IMR-90 (cell line): ENCODE measurements at regions not wholly inside any gene's neighbourhood (a gene's known extent, or its start where the extent isn't known, plus 50 kb on each side); places are given as distances from the start of the nearest gene placed in this dataset.

Experiments
- ATAC-seq: fragments of 200-7000 bp; cut with Tn5 transposase; 2 replicates; pipeline ENCODE4 v1.9.1; 2020; ENCODE audit warnings: low read depth, mild to moderate bottlenecking, moderate library complexity
- BruUV-seq: library from RNA; stranded (reverse); fragments of 400-500 nt; replicated peaks from 2 replicates; lab custom pipeline; 2021; lab: Mats Ljungman, UMichigan
- CTCF ChIA-PET: fragments of 300-600 bp; formaldehyde crosslinking; extraction: SDS; loops from one replicate; lab custom pipeline; 2021; ENCODE audit warnings: antibody characterized with exemption; lab: Yijun Ruan, JAX
- POLR2A ChIA-PET: fragments of 300-600 bp; sonication (Branson Sonifier 250); formaldehyde crosslinking; loops from one replicate; lab custom pipeline; 2022; ENCODE audit warnings: antibody characterized with exemption; ENCODE audit not compliant: unreplicated experiment; lab: Charles Lee
- DNase-seq: peaks from one replicate; pipeline ENCODE4 v3.0.0; 2013
- H2AFZ ChIP-seq: replicated peaks from 2 replicates; pipeline ENCODE3; 2013; ENCODE audit warnings: low read length, mild to moderate bottlenecking; ENCODE audit not compliant: poor library complexity
- H2AK5ac ChIP-seq: 2 replicates; pipeline ENCODE4 v1.6.1; 2013; ENCODE audit warnings: low read depth, low read length, inconsistent platforms
- H2AK9ac ChIP-seq: replicated peaks from 2 replicates; pipeline ENCODE3; 2013; ENCODE audit warnings: mild to moderate bottlenecking, low read depth, low read length, moderate library complexity; ENCODE audit not compliant: poor library complexity
- H2BK120ac ChIP-seq: 2 replicates; pipeline ENCODE4 v1.6.1; 2013; ENCODE audit warnings: low read depth, low read length, inconsistent platforms
- H2BK15ac ChIP-seq: 3 replicates; pipeline ENCODE4 v1.6.1; 2013; ENCODE audit warnings: low read depth, low read length, inconsistent platforms
- H2BK20ac ChIP-seq: 2 replicates; pipeline ENCODE4 v1.6.1; 2013; ENCODE audit warnings: low read depth, mild to moderate bottlenecking, inconsistent platforms, low read length, moderate library complexity
- H2BK5ac ChIP-seq: 2 replicates; pipeline ENCODE4 v1.6.1; 2013; ENCODE audit warnings: mild to moderate bottlenecking, low read depth, low read length, inconsistent platforms; ENCODE audit not compliant: poor library complexity, severe bottlenecking
- H3K14ac ChIP-seq: replicated peaks from 2 replicates; pipeline ENCODE4 v1.6.1; 2013; ENCODE audit warnings: low read depth, low read length, inconsistent platforms
- H3K18ac ChIP-seq: 2 replicates; pipeline ENCODE4 v1.6.1; 2013; ENCODE audit warnings: low read depth, low read length, control low read depth
- H3K23ac ChIP-seq: 2 replicates; pipeline ENCODE4 v1.6.1; 2013; ENCODE audit warnings: low read depth, low read length, inconsistent platforms
- H3K27ac ChIP-seq: 2 replicates; pipeline ENCODE4 v1.5.1; 2013; ENCODE audit warnings: mild to moderate bottlenecking, control low read depth, low read length; ENCODE audit not compliant: insufficient read depth
- H3K27me3 ChIP-seq: 2 replicates; pipeline ENCODE4 v1.6.1; 2013; ENCODE audit warnings: low read length; ENCODE audit not compliant: control insufficient read depth, insufficient read depth
- H3K36me3 ChIP-seq: 2 replicates; pipeline ENCODE4 v1.6.1; 2013; ENCODE audit warnings: low read length, mixed read lengths; ENCODE audit not compliant: control insufficient read depth, insufficient read depth
- H3K4ac ChIP-seq: 2 replicates; pipeline ENCODE4 v1.6.1; 2013; ENCODE audit warnings: low read depth, low read length, inconsistent platforms
- H3K4me1 ChIP-seq: 2 replicates; pipeline ENCODE4 v1.6.1; 2013; ENCODE audit warnings: low read length, mixed read lengths; ENCODE audit not compliant: control insufficient read depth, insufficient read depth
- H3K4me2 ChIP-seq: 2 replicates; pipeline ENCODE4 v1.6.1; 2013; ENCODE audit warnings: low read depth, mild to moderate bottlenecking, control low read depth, low read length, moderate library complexity
- H3K4me3 ChIP-seq: 2 replicates; pipeline ENCODE4 v1.5.1; 2013; ENCODE audit warnings: low read depth, mild to moderate bottlenecking, control low read depth, low read length, moderate library complexity; ENCODE audit not compliant: insufficient read depth
- H3K56ac ChIP-seq: 2 replicates; pipeline ENCODE4 v1.6.1; 2013; ENCODE audit warnings: low read length, inconsistent platforms; ENCODE audit not compliant: insufficient read depth; ENCODE audit errors: extremely low read depth
- H3K79me1 ChIP-seq, 2 experiments: 2 replicates each; pipeline ENCODE4 v1.6.1; 2013; ENCODE audit warnings: low read length in 2 of 2, inconsistent platforms in 1 of 2, low read depth in 1 of 2
- H3K9ac ChIP-seq: 2 replicates; pipeline ENCODE4 v1.6.1; 2013; ENCODE audit warnings: low read depth, low read length, control low read depth
- H3K9me1 ChIP-seq: 2 replicates; pipeline ENCODE4 v1.6.1; 2013; ENCODE audit warnings: low read length, inconsistent platforms; ENCODE audit not compliant: insufficient read depth
- H3K9me3 ChIP-seq: 2 replicates; pipeline ENCODE4 v1.6.1; 2013; ENCODE audit warnings: low read length; ENCODE audit not compliant: control insufficient read depth, insufficient read depth
- H4K20me1 ChIP-seq: 2 replicates; pipeline ENCODE4 v1.6.1; 2013; ENCODE audit warnings: low read length, inconsistent platforms; ENCODE audit not compliant: insufficient read depth
- H4K5ac ChIP-seq: 2 replicates; pipeline ENCODE4 v1.6.1; 2013; ENCODE audit warnings: mild to moderate bottlenecking, low read depth, low read length, control low read depth
- H4K8ac ChIP-seq, 2 experiments: 2 replicates each; pipeline ENCODE4 v1.6.1; 2013; ENCODE audit warnings: low read depth in 2 of 2, low read length in 2 of 2, control low read depth in 1 of 2, inconsistent platforms in 1 of 2
- H4K91ac ChIP-seq: 2 replicates; pipeline ENCODE4 v1.6.1; 2013; ENCODE audit warnings: low read depth, low read length, inconsistent platforms; ENCODE audit not compliant: insufficient read depth
- BHLHE40 ChIP-seq: fragments of 150-350 bp; IDR thresholded peaks from 2 replicates; pipeline ENCODE4 v1.6.1; 2016; ENCODE audit warnings: mild to moderate bottlenecking, low read depth, low read length
- CEBPB ChIP-seq: IDR thresholded peaks from 2 replicates; pipeline ENCODE4 v1.6.1; 2012; ENCODE audit warnings: low read depth, low read length, improper control_type of control experiment
- CHD1 ChIP-seq: IDR thresholded peaks from 2 replicates; pipeline ENCODE4 v1.6.1; 2012; ENCODE audit warnings: low read depth, low read length, improper control_type of control experiment
- FOS ChIP-seq: fragments of 150-350 bp; IDR thresholded peaks from 2 replicates; pipeline ENCODE4 v1.6.1; 2016; ENCODE audit warnings: low read depth, low read length
- MAFK ChIP-seq: IDR thresholded peaks from 2 replicates; pipeline ENCODE4 v1.6.1; 2012; ENCODE audit warnings: low read depth, low read length, improper control_type of control experiment
- MAZ ChIP-seq: IDR thresholded peaks from 2 replicates; pipeline ENCODE4 v1.6.1; 2012; ENCODE audit warnings: low read depth, mild to moderate bottlenecking, low read length, improper control_type of control experiment, moderate library complexity, borderline replicate concordance
- MXI1 ChIP-seq: IDR thresholded peaks from 2 replicates; pipeline ENCODE4 v1.6.1; 2012; ENCODE audit warnings: low read depth, mild to moderate bottlenecking, low read length, moderate library complexity, borderline replicate concordance
- NFE2L2 ChIP-seq: fragments of 150-350 bp; IDR thresholded peaks from 2 replicates; pipeline ENCODE4 v1.6.1; 2016; ENCODE audit warnings: low read depth, mild to moderate bottlenecking, low read length
- POLR2A ChIP-seq: IDR thresholded peaks from 2 replicates; pipeline ENCODE4 v1.6.1; 2012; ENCODE audit warnings: mild to moderate bottlenecking, low read depth, low read length
- RAD21 ChIP-seq: IDR thresholded peaks from 2 replicates; pipeline ENCODE4 v1.6.1; 2012; ENCODE audit warnings: low read length, improper control_type of control experiment
- RCOR1 ChIP-seq: IDR thresholded peaks from 2 replicates; pipeline ENCODE4 v1.6.1; 2012; ENCODE audit warnings: mild to moderate bottlenecking, low read length, improper control_type of control experiment; ENCODE audit not compliant: insufficient replicate concordance
- RFX5 ChIP-seq: IDR thresholded peaks from 2 replicates; pipeline ENCODE4 v1.8.0; 2012; ENCODE audit warnings: low read depth, mild to moderate bottlenecking, low read length, moderate library complexity
- SMC3 ChIP-seq: fragments of 150-350 bp; IDR thresholded peaks from 2 replicates; pipeline ENCODE4 v1.6.1; 2016; ENCODE audit warnings: low read depth, mild to moderate bottlenecking, antibody characterized with exemption, low read length, moderate library complexity
- WGBS, 2 experiments: methylation state at CpG; one replicate each; pipeline versions ENCODE4 v1.1.5 to v1.1.7; 2013; ENCODE audit warnings: missing lambda C conversion rate in 2 of 2; ENCODE audit not compliant: insufficient read length in 1 of 2; ENCODE audit errors: extremely low coverage in 2 of 2; 5-methylcytosine and 5-hydroxymethylcytosine counted together
- dilution Hi-C: fragments of 300-500 bp; cut with HindIII; formaldehyde crosslinking; loops from one replicate; pipeline ENCODE4 v1.14.3; 2018; ENCODE audit warnings: low sequenced_read_pairs; ENCODE audit not compliant: unreplicated experiment
- in situ Hi-C: fragments of 300-500 bp; cut with MboI; formaldehyde crosslinking; loops from 3 replicates; pipeline ENCODE4 v1.14.3; 2019; ENCODE audit warnings: low sequenced_read_pairs, inconsistent platforms, mixed read lengths
- intact Hi-C: fragments of 100-400 bp; cut with micrococcal nuclease; formaldehyde crosslinking; loops from 2 replicates; pipeline ENCODE4 v1.10.0; 2022
- TF ChIP-seq, protein P1 (sequence below): fragments of 150-350 bp; IDR thresholded peaks from 2 replicates; pipeline ENCODE4 v1.6.1; 2016; ENCODE audit warnings: low read depth, mild to moderate bottlenecking, low read length, moderate library complexity, borderline replicate concordance
- TF ChIP-seq, protein P2 (sequence below): conservative IDR thresholded peaks from 2 replicates; pipeline ENCODE4 v1.5.1; 2012; ENCODE audit warnings: mild to moderate bottlenecking, low read depth, low read length, improper control_type of control experiment
- TF ChIP-seq, protein P3 (sequence below): fragments of 150-350 bp; IDR thresholded peaks from 2 replicates; pipeline ENCODE4 v1.6.1; 2017; ENCODE audit warnings: mild to moderate bottlenecking, antibody characterized with exemption, low read length, low read depth

DNA sequence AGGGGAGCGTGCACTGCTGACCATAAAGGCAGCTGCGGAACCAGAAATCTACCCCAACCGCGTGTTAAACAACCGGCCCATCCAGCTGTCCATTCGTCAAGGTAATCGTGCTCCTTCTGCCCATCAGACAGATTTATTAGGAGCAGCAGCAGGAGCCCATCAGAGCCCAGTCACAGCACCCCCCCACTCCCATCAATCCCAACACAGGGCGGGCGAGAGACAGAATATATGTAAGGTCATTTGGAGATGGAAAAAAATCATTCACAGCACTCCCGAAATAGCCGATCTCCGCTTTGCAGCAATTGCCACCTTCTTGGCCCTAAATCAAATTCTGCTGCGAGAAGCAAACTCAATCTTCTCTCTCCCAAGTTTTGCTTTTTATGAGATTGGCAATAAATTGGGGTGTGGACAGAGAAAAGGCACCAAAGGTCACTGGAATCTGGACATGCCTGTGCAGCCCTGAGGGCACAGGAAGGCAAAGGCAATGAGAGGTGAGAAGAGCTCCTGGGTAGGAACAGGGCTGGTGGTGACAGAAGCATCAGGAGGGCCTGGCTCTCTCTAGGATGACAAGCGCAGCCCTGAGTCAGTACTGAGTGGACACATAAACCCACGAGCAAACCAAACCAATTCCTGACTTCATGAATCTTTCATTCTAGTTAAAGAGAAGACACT is 145.0 kb upstream of the ZMIZ1 start:
- H4K91ac ChIP-seq = no peak overlapping the region
- no peaks in the 10 kb centered on the region for H4K20me1 ChIP-seq
- dilution Hi-C loops (no loop called here), intact Hi-C loops (no loop called here), in situ Hi-C loops (no loop called here)
- H2BK5ac ChIP-seq = no peak overlapping the region
- peak overlapping the region; percentile 59 for H2AK9ac ChIP-seq
- no peaks in the 10 kb centered on the region for H3K79me1 ChIP-seq
- H2AFZ ChIP-seq = peak overlapping the region; percentile 13
- H3K4ac ChIP-seq = no peak overlapping the region
- H3K4me3 ChIP-seq = no peak overlapping the region
- no peak overlapping the region for H2BK120ac ChIP-seq
- TF ChIP-seq CEBPB (no peak), SMC3 (no peak), BHLHE40 (no peak), FOS (no peak), MAZ (no peak), RFX5 (no peak), MXI1 (no peak), CHD1 (no peak), POLR2A (no peak), MAFK (no peak), NFE2L2 (no peak), RCOR1 (no peak), RAD21 (no peak)
- TF ChIP-seq, protein P1, sequence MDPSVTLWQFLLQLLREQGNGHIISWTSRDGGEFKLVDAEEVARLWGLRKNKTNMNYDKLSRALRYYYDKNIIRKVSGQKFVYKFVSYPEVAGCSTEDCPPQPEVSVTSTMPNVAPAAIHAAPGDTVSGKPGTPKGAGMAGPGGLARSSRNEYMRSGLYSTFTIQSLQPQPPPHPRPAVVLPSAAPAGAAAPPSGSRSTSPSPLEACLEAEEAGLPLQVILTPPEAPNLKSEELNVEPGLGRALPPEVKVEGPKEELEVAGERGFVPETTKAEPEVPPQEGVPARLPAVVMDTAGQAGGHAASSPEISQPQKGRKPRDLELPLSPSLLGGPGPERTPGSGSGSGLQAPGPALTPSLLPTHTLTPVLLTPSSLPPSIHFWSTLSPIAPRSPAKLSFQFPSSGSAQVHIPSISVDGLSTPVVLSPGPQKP = no peak
- TF ChIP-seq, protein P2, sequence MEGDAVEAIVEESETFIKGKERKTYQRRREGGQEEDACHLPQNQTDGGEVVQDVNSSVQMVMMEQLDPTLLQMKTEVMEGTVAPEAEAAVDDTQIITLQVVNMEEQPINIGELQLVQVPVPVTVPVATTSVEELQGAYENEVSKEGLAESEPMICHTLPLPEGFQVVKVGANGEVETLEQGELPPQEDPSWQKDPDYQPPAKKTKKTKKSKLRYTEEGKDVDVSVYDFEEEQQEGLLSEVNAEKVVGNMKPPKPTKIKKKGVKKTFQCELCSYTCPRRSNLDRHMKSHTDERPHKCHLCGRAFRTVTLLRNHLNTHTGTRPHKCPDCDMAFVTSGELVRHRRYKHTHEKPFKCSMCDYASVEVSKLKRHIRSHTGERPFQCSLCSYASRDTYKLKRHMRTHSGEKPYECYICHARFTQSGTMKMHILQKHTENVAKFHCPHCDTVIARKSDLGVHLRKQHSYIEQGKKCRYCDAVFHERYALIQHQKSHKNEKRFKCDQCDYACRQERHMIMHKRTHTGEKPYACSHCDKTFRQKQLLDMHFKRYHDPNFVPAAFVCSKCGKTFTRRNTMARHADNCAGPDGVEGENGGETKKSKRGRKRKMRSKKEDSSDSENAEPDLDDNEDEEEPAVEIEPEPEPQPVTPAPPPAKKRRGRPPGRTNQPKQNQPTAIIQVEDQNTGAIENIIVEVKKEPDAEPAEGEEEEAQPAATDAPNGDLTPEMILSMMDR = no peak
- TF ChIP-seq, protein P3, sequence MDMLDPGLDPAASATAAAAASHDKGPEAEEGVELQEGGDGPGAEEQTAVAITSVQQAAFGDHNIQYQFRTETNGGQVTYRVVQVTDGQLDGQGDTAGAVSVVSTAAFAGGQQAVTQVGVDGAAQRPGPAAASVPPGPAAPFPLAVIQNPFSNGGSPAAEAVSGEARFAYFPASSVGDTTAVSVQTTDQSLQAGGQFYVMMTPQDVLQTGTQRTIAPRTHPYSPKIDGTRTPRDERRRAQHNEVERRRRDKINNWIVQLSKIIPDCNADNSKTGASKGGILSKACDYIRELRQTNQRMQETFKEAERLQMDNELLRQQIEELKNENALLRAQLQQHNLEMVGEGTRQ = no peak
- H3K14ac ChIP-seq = no peak overlapping the region
- no peaks in the 10 kb centered on the region for H3K36me3 ChIP-seq
- no peak overlapping the region for H2BK20ac ChIP-seq
- BruUV-seq = no TSS peak
- no peak overlapping the region for H2AK5ac ChIP-seq
- no peak overlapping the region for H4K5ac ChIP-seq
- H3K18ac ChIP-seq = no peak overlapping the region
- DNase-seq (no peak), ATAC-seq (no peak)
- ChIA-PET POLR2A (no interaction called here), CTCF (no interaction called here)
- H3K4me1 ChIP-seq = peaks cover 10% of the 10 kb centered on the region
- H4K8ac ChIP-seq = no peak overlapping the region
- H3K4me2 ChIP-seq = no peak overlapping the region
- 71% methylated on average over 4 of the region's 15 CpGs; no CpG with 5 or more reads in 1 of the 2 experiments for WGBS, 2 experiments
- no peak overlapping the region for H2BK15ac ChIP-seq
- H3K9me3 ChIP-seq = no peaks in the 10 kb centered on the region
- H3K56ac ChIP-seq = no peak overlapping the region
- H3K23ac ChIP-seq = no peak overlapping the region
- peaks cover 6% of the 10 kb centered on the region for H3K9me1 ChIP-seq
- H3K9ac ChIP-seq = no peak overlapping the region
- H3K27ac ChIP-seq = no peak overlapping the region
- peaks cover 25% of the 10 kb centered on the region for H3K27me3 ChIP-seq
